ENCODE measurements at regions not wholly inside any gene's neighbourhood (a gene's known extent, or its start where the extent isn't known, plus 50 kb on each side); places are given as distances from the start of the nearest gene placed in this dataset.

DNA sequence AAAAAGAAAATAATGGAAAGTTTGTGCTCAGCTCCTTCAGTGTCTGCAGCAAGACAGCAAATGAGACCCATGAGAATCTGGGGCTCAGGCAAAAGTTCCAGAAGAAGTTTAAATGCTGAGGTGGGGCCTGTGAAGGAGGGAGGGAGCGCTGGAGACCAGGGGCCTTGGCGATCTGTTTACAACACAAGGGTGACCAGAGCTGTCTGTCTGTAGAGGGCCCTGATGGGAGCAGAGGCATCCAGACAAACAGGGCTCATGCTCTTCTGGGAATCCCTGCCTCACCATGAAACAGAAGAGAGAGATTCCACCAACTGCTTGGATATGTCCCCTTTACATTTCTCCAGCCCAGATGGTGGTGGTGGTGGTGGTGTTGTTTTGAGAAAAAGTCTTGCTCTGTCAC, 60.1 kb upstream of the GPCPD1 start:
- TF ChIP-seq SIN3A (IDR thresholded peaks at IDR 0.05; ENCODE audit: borderline replicate concordance, insufficient read depth, low read length) (no peak), POLR2AphosphoS5 (IDR thresholded peaks at IDR 0.05; ENCODE audit: low read depth, low read length) (no peak), TAF1 (IDR thresholded peaks at IDR 0.05; ENCODE audit: borderline replicate concordance, insufficient read depth, low read length) (no peak), FOXP2 (optimal IDR thresholded peaks at IDR 0.05; ENCODE audit: borderline replicate concordance, extremely low read depth, extremely low read length, insufficient read depth) (no peak)
- TF ChIP-seq, protein P1, sequence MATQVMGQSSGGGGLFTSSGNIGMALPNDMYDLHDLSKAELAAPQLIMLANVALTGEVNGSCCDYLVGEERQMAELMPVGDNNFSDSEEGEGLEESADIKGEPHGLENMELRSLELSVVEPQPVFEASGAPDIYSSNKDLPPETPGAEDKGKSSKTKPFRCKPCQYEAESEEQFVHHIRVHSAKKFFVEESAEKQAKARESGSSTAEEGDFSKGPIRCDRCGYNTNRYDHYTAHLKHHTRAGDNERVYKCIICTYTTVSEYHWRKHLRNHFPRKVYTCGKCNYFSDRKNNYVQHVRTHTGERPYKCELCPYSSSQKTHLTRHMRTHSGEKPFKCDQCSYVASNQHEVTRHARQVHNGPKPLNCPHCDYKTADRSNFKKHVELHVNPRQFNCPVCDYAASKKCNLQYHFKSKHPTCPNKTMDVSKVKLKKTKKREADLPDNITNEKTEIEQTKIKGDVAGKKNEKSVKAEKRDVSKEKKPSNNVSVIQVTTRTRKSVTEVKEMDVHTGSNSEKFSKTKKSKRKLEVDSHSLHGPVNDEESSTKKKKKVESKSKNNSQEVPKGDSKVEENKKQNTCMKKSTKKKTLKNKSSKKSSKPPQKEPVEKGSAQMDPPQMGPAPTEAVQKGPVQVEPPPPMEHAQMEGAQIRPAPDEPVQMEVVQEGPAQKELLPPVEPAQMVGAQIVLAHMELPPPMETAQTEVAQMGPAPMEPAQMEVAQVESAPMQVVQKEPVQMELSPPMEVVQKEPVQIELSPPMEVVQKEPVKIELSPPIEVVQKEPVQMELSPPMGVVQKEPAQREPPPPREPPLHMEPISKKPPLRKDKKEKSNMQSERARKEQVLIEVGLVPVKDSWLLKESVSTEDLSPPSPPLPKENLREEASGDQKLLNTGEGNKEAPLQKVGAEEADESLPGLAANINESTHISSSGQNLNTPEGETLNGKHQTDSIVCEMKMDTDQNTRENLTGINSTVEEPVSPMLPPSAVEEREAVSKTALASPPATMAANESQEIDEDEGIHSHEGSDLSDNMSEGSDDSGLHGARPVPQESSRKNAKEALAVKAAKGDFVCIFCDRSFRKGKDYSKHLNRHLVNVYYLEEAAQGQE (IDR thresholded peaks at IDR 0.05; ENCODE audit: insufficient read depth in 1 of 2, low read depth in 2 of 2, low read length in 2 of 2), result no peak

Measured in PFSK-1 (cell line).